Neuronal stem cell (in vitro differentiated cells): ENCODE measurements at regions not wholly inside any gene's neighbourhood (a gene's known extent, or its start where the extent isn't known, plus 50 kb on each side); places are given as distances from the start of the nearest gene placed in this dataset.

Experiments
- DNase-seq: peaks from one replicate; pipeline ENCODE4 v3.0.0-alpha.2; 2013; ENCODE audit warnings: low spot score
- H2AFZ ChIP-seq: one replicate; pipeline ENCODE4 v1.6.1; 2013; ENCODE audit warnings: mild to moderate bottlenecking, low read length, inconsistent platforms
- H2AK5ac ChIP-seq: 2 replicates; pipeline ENCODE4 v1.6.1; 2013; ENCODE audit warnings: low read depth, mild to moderate bottlenecking, inconsistent platforms, low read length, moderate library complexity, mixed read lengths
- H2BK120ac ChIP-seq: 2 replicates; pipeline ENCODE4 v1.6.1; 2013; ENCODE audit warnings: low read depth, mild to moderate bottlenecking, inconsistent platforms, low read length, moderate library complexity, mixed read lengths
- H2BK12ac ChIP-seq: one replicate; pipeline ENCODE4 v1.6.1; 2013; ENCODE audit warnings: low read length, inconsistent platforms
- H2BK15ac ChIP-seq: 2 replicates; pipeline ENCODE4 v1.6.1; 2013; ENCODE audit warnings: mild to moderate bottlenecking, low read length, inconsistent platforms, mixed read lengths
- H2BK5ac ChIP-seq: one replicate; pipeline ENCODE4 v1.6.1; 2013; ENCODE audit warnings: inconsistent platforms, mild to moderate bottlenecking, low read length, moderate library complexity
- H3K14ac ChIP-seq: one replicate; pipeline ENCODE4 v1.6.1; 2013; ENCODE audit warnings: low read length, inconsistent platforms
- H3K18ac ChIP-seq: 2 replicates; pipeline ENCODE4 v1.6.1; 2013; ENCODE audit warnings: low read length, inconsistent platforms
- H3K23ac ChIP-seq: 2 replicates; pipeline ENCODE4 v1.6.1; 2013; ENCODE audit warnings: low read depth, mild to moderate bottlenecking, mixed read lengths, low read length, inconsistent platforms; ENCODE audit not compliant: poor library complexity
- H3K27ac ChIP-seq: replicated peaks from 3 replicates; pipeline ENCODE4 v1.5.1; 2013; ENCODE audit warnings: low read length, inconsistent platforms
- H3K27me3 ChIP-seq, 3 experiments: 2 replicates each; pipeline ENCODE4 v1.6.1; 2013; ENCODE audit warnings: low read length in 3 of 3, mild to moderate bottlenecking in 2 of 3, inconsistent platforms in 1 of 3, low read depth in 1 of 3, mixed read lengths in 1 of 3, moderate library complexity in 1 of 3; ENCODE audit not compliant: control insufficient read depth in 3 of 3, insufficient read depth in 3 of 3
- H3K36me3 ChIP-seq, 2 donors: replicated peaks in 1 of 2; 2 replicates each; pipeline ENCODE4 v1.6.1; 2013; ENCODE audit warnings: low read length in 2 of 2; ENCODE audit not compliant: control insufficient read depth in 2 of 2, insufficient read depth in 2 of 2
- H3K4ac ChIP-seq: 2 replicates; pipeline ENCODE4 v1.6.1; 2013; ENCODE audit warnings: inconsistent platforms, mild to moderate bottlenecking, low read length, moderate library complexity
- H3K4me1 ChIP-seq, 2 donors: 1 replicate in 1 of 2; 2 replicates in 1 of 2; pipeline ENCODE4 v1.6.1; 2013; ENCODE audit warnings: low read length in 2 of 2, low read depth in 1 of 2; ENCODE audit not compliant: control insufficient read depth in 2 of 2, insufficient read depth in 1 of 2
- H3K4me2 ChIP-seq: one replicate; pipeline ENCODE4 v1.6.1; 2013; ENCODE audit warnings: mild to moderate bottlenecking, low read length, inconsistent platforms; ENCODE audit not compliant: insufficient read depth, poor library complexity, severe bottlenecking
- H3K4me3 ChIP-seq, 2 donors: 2 replicates each; pipeline ENCODE4 v1.5.1; 2013; ENCODE audit warnings: low read length in 2 of 2, mild to moderate bottlenecking in 2 of 2, inconsistent platforms in 1 of 2, moderate library complexity in 1 of 2
- H3K79me1 ChIP-seq: one replicate; pipeline ENCODE4 v1.6.1; 2013; ENCODE audit warnings: low read depth, mild to moderate bottlenecking, inconsistent platforms, low read length, moderate library complexity
- H3K9ac ChIP-seq: one replicate; pipeline ENCODE4 v1.6.1; 2013; ENCODE audit warnings: mild to moderate bottlenecking, low read depth, low read length, inconsistent platforms; ENCODE audit not compliant: poor library complexity
- H3K9me3 ChIP-seq, 2 donors: replicated peaks in 1 of 2; 2 replicates each; pipeline versions ENCODE3 to v1.6.1; 2013; ENCODE audit warnings: low read length in 2 of 2, mild to moderate bottlenecking in 2 of 2, inconsistent platforms in 1 of 2, low read depth in 1 of 2, mixed read lengths in 1 of 2, moderate library complexity in 1 of 2; ENCODE audit not compliant: control insufficient read depth in 2 of 2, insufficient read depth in 1 of 2
- H4K8ac ChIP-seq: one replicate; pipeline ENCODE4 v1.6.1; 2013; ENCODE audit warnings: low read depth, mild to moderate bottlenecking, inconsistent platforms, low read length, moderate library complexity
- H4K91ac ChIP-seq: one replicate; pipeline ENCODE4 v1.6.1; 2013; ENCODE audit warnings: low read length, low read depth, mild to moderate bottlenecking, inconsistent platforms; ENCODE audit not compliant: poor library complexity
- WGBS, 2 donors: extraction: QIAGEN DNeasy Blood & Tissue Kit; methylation state at CpG; one replicate each; pipeline ENCODE4 v1.1.7; 2013; ENCODE audit warnings: missing lambda C conversion rate in 2 of 2, mixed read lengths in 1 of 2; ENCODE audit not compliant: insufficient read length in 2 of 2, insufficient replicate concordance in 1 of 2; ENCODE audit errors: extremely low coverage in 2 of 2; 5-methylcytosine and 5-hydroxymethylcytosine counted together

DNA sequence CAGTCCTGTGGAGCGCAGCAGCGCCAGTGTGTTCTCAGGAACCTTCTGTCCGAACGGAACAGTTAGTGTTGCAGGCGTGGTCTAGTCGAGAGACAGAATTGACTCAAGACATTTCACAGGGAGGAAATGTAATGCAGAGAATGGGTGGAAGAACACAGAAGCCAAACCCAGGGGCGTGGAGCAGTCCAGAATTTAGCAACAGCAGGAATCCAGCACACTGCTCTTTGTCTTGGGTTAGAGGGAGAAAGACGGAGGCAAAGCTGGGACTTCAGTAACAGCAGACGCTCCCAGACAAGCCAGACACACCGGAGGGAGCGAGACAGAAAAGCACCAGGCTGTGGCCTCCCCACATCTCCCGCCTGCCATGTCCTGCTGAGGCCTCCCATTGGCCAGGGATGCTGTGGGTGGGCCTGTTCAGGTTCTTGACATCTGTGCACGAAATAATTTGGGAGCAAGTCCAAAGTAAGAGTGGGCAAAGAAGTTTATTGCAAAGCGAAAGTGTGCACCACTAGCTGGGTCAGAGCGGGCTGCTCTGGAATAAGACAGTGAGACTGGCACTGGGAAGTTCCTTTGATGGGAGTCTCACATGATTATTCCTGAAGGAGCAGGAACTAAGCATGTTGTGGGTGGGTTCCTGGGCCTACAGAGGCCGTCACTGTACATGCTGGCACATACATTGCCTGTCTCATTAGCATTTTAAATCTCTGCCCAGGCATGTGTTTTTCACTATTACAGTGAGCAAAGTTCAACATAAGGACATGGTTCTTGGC is 339.3 kb upstream of the SFSWAP start:
- Histone ChIP-seq H3K4me1 (peaks cover under 1 to 25% of the 10 kb centered on the region in 2 donors), H2AK5ac (peak overlapping the region; percentile 53), H3K79me1 (no peaks in the 10 kb centered on the region), H3K18ac (no peak overlapping the region), H3K9ac (no peak overlapping the region), H3K27me3 (no peaks in the 10 kb centered on the region), H3K9me3 (no peaks in the 10 kb centered on the region), H2AFZ (peak overlapping the region; percentile 45), H3K27ac (no peak overlapping the region), H2BK15ac (no peak overlapping the region), H3K36me3 (no peaks in the 10 kb centered on the region), H3K4me2 (no peak overlapping the region), H3K4ac (no peak overlapping the region), H2BK5ac (peak overlapping the region; percentile 49), H4K8ac (no peak overlapping the region), H2BK12ac (no peak overlapping the region), H3K23ac (no peak overlapping the region), H4K91ac (no peak overlapping the region), H2BK120ac (no peak overlapping the region), H3K4me3 (no peak overlapping the region), H3K14ac (no peak overlapping the region)
- no CpG with 5 or more reads among the region's 16 CpGs for WGBS, 2 donors
- no peak for DNase-seq

DNA sequence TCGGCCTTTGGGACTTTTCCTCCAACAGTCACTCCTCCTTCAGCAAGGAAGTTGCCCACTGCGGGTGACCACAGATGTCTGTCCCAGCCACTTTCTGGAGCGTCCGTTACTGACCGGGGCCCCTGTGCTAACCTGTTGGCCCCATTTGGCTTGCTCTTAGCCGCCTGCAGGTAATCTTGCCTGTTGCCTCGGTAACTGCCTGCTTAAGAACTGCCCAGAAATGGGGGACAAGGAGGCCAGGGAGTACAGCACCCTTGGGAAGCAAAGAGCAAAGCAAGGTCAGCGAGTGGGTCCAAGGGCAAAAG is 338.8 kb upstream of the SFSWAP start:
- peaks cover 0 to 24% of the 10 kb centered on the region in 2 donors for H3K4me1 ChIP-seq
- H4K91ac ChIP-seq, result no peak overlapping the region
- no peaks in the 10 kb centered on the region for H3K79me1 ChIP-seq
- peak overlapping the region; percentile 49 for H2BK5ac ChIP-seq
- no peak overlapping the region for H2AFZ ChIP-seq
- H3K14ac ChIP-seq, result peak overlapping the region; percentile 67
- no peak overlapping the region for H4K8ac ChIP-seq
- peaks cover 0 to 4% of the 10 kb centered on the region in 2 donors for H3K9me3 ChIP-seq
- H2AK5ac ChIP-seq, result no peak overlapping the region
- no peak overlapping the region for H2BK120ac ChIP-seq
- no peak overlapping the region for H3K4me2 ChIP-seq
- peak overlapping the region; percentile 7 for H3K9ac ChIP-seq
- H3K27ac ChIP-seq, result no peak overlapping the region
- H3K27me3 ChIP-seq, result no peaks in the 10 kb centered on the region
- H2BK15ac ChIP-seq, result no peak overlapping the region
- no peak overlapping the region for H3K4me3 ChIP-seq
- H3K36me3 ChIP-seq, result no peaks in the 10 kb centered on the region
- no peak overlapping the region for H3K23ac ChIP-seq
- H3K4ac ChIP-seq, result no peak overlapping the region
- WGBS, 2 donors, result no CpG with 5 or more reads among the region's 8 CpGs
- no peak for DNase-seq
- H3K18ac ChIP-seq, result no peak overlapping the region
- no peak overlapping the region for H2BK12ac ChIP-seq

DNA sequence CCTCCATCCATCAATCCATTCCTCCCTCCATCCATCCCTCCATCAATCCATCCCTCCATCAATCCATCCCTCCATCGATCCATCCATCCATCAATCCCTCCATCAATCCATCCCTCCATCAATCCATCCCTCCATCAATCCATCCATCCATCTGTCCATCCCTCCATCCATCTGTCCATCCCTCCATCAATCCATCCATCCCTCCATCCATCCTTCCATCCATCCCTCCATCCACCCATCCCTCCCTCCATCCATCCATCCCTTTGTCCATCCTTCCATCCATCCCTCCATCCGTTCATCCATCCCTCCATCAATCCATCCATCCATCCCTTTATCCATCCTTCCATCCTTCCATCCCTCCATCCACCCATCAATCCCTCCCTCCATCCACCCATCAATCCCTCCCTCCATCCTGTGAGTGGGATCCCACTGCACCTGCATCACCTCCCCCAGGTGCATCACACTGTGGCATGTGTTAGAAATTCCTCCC is 338.1 kb upstream of the SFSWAP start:
- Histone ChIP-seq H3K27ac (no peak overlapping the region), H3K18ac (no peak overlapping the region), H3K9ac (peak overlapping the region; percentile 12), H3K4me2 (no peak overlapping the region), H2AFZ (no peak overlapping the region), H2BK12ac (peak overlapping the region; percentile 36), H3K4ac (no peak overlapping the region), H3K36me3 (no peaks in the 10 kb centered on the region), H3K14ac (peak overlapping the region; percentile 84), H3K9me3 (peaks cover 0 to 8% of the 10 kb centered on the region in 2 donors), H2BK5ac (no peak overlapping the region), H3K23ac (no peak overlapping the region), H2BK15ac (no peak overlapping the region), H3K27me3 (no peaks in the 10 kb centered on the region), H3K79me1 (no peaks in the 10 kb centered on the region), H3K4me3 (no peak overlapping the region), H3K4me1 (peaks cover 0 to 24% of the 10 kb centered on the region in 2 donors), H4K91ac (no peak overlapping the region), H2AK5ac (no peak overlapping the region), H4K8ac (no peak overlapping the region), H2BK120ac (no peak overlapping the region)
- DNase-seq, result no peak
- 98 to 100% methylated on average over 2 of the region's 2 CpGs for WGBS, 2 donors

GRCh38 chr12:131375261-131375971 is 335.5 kb upstream of the SFSWAP start:
- H3K9ac ChIP-seq, result peak overlapping the region; percentile 25
- no peak overlapping the region for H2BK120ac ChIP-seq
- no peak overlapping the region for H3K4me2 ChIP-seq
- H2BK15ac ChIP-seq, result no peak overlapping the region
- peaks cover 0 to 8% of the 10 kb centered on the region in 2 donors for H3K9me3 ChIP-seq
- H3K4ac ChIP-seq, result no peak overlapping the region
- WGBS, 2 donors, result no CpG with 5 or more reads among the region's 17 CpGs
- H3K23ac ChIP-seq, result no peak overlapping the region
- no peak for DNase-seq
- no peak overlapping the region for H3K14ac ChIP-seq
- no peak overlapping the region for H3K18ac ChIP-seq
- no peak overlapping the region for H2AFZ ChIP-seq
- H3K36me3 ChIP-seq, result no peaks in the 10 kb centered on the region
- H3K27ac ChIP-seq, result no peak overlapping the region
- H2AK5ac ChIP-seq, result no peak overlapping the region
- peaks cover 0 to 2% (median 0%) of the 10 kb centered on the region in 3 experiments for H3K27me3 ChIP-seq
- H3K4me3 ChIP-seq, result no peak overlapping the region
- H3K4me1 ChIP-seq, result peaks cover 12 to 30% of the 10 kb centered on the region in 2 donors
- no peaks in the 10 kb centered on the region for H3K79me1 ChIP-seq
- no peak overlapping the region for H2BK12ac ChIP-seq
- H4K91ac ChIP-seq, result no peak overlapping the region
- no peak overlapping the region for H2BK5ac ChIP-seq
- H4K8ac ChIP-seq, result peak overlapping the region; percentile 24
